Tibial nerve (tissue), 4 donors: ENCODE measurements at regions not wholly inside any gene's neighbourhood (a gene's known extent, or its start where the extent isn't known, plus 50 kb on each side); places are given as distances from the start of the nearest gene placed in this dataset.

Experiments
- CTCF ChIP-seq, 5 experiments: fragments of 200-600 bp in 3 of 5; fragments of 450-650 bp in 2 of 5; sonication (generic) in 3 of 5; IDR thresholded peaks; one replicate each; pipeline ENCODE4 v1.5.1; 2016 to 2019; ENCODE audit warnings: antibody characterized with exemption in 5 of 5, mild to moderate bottlenecking in 3 of 5, moderate library complexity in 2 of 5
- EP300 ChIP-seq, 2 donors: sonication (generic); formaldehyde crosslinking; IDR thresholded peaks; one replicate each; pipeline ENCODE4 v1.6.1; 2017; ENCODE audit warnings: antibody characterized with exemption in 2 of 2, mild to moderate bottlenecking in 1 of 2

DNA sequence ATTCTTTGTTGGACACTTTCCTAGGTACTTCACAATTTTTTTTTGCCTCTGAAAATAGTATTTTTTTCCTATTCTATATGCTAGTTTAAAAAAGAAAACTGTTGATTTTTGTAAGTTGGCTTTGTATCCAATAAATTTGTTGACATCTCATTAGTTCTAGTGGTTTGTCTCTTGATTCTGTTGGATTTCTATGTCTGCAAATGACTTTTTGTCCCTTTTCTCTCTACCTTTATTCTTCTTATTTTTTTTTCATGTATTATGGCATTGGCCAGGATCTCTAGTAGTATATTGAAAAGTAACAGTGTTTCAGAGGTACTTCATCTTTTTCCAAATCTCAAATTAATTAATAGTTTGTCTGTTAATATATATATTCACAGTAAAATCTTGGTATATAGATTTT is 59.1 kb upstream of the TSPAN11 start:
- TF ChIP-seq EP300 (IDR thresholded peaks at IDR 0.05) (no peak), CTCF (IDR thresholded peaks at IDR 0.05) (no peak)
